Natural killer cell (primary cell): ENCODE measurements at regions not wholly inside any gene's neighbourhood (a gene's known extent, or its start where the extent isn't known, plus 50 kb on each side); places are given as distances from the start of the nearest gene placed in this dataset.

ENCODE experiments used
- ATAC-seq, 3 donors: fragments of 150-1000 bp in 2 of 3; fragments of 200-7000 bp in 1 of 3; cut with Tn5 transposase; 1 replicate in 1 of 3; 2 replicates in 2 of 3; pipeline ENCODE4 v1.10.0; 2021; ENCODE audit warnings: mild to moderate bottlenecking in 2 of 3, moderate library complexity in 2 of 3
- DNase-seq, 2 donors: peaks; one replicate each; pipeline versions ENCODE4 v3.0.0 to v3.0.0-alpha.2; 2013 to 2021; ENCODE audit warnings: mixed read lengths in 1 of 2
- H3K27ac ChIP-seq: one replicate; pipeline ENCODE4 v1.5.1; 2013; ENCODE audit warnings: mild to moderate bottlenecking, low read length
- H3K27me3 ChIP-seq: one replicate; pipeline ENCODE4 v1.6.1; 2013; ENCODE audit warnings: low read length; ENCODE audit not compliant: control insufficient read depth, insufficient read depth
- H3K36me3 ChIP-seq: one replicate; pipeline ENCODE4 v1.6.1; 2013; ENCODE audit warnings: low read length; ENCODE audit not compliant: control insufficient read depth, insufficient read depth
- H3K4me1 ChIP-seq: one replicate; pipeline ENCODE4 v1.6.1; 2013; ENCODE audit warnings: low read length; ENCODE audit not compliant: control insufficient read depth, insufficient read depth
- H3K4me3 ChIP-seq: one replicate; pipeline ENCODE4 v1.5.1; 2013; ENCODE audit warnings: low read length
- H3K9me3 ChIP-seq: one replicate; pipeline ENCODE4 v1.6.1; 2013; ENCODE audit warnings: low read length; ENCODE audit not compliant: control insufficient read depth, insufficient read depth
- H3K27ac Mint-ChIP-seq, 2 donors: one replicate each; pipeline ENCODE4 v1.8.0; 2022; ENCODE audit warnings: mild to moderate bottlenecking in 2 of 2, mixed read lengths in 2 of 2, moderate library complexity in 1 of 2
- H3K27me3 Mint-ChIP-seq, 2 donors: one replicate each; pipeline ENCODE4 v1.8.0; 2022; ENCODE audit warnings: low read depth in 2 of 2, mixed read lengths in 2 of 2
- H3K36me3 Mint-ChIP-seq: one replicate; pipeline ENCODE4 v1.8.0; 2022; ENCODE audit warnings: mixed read lengths
- H3K4me1 Mint-ChIP-seq, 2 donors: one replicate each; pipeline ENCODE4 v1.8.0; 2022; ENCODE audit warnings: mixed read lengths in 2 of 2
- H3K4me3 Mint-ChIP-seq: one replicate; pipeline ENCODE4 v1.8.0; 2022; ENCODE audit warnings: mild to moderate bottlenecking, moderate library complexity, mixed read lengths
- H3K9me3 Mint-ChIP-seq, 2 donors: one replicate each; pipeline ENCODE4 v1.8.0; 2022; ENCODE audit warnings: mixed read lengths in 2 of 2
- WGBS: methylation state at CpG from one replicate; pipeline ENCODE4 v1.1.7; 2013; ENCODE audit warnings: missing lambda C conversion rate; ENCODE audit not compliant: insufficient coverage; 5-methylcytosine and 5-hydroxymethylcytosine counted together
- intact Hi-C: fragments of 100-400 bp; cut with micrococcal nuclease; formaldehyde crosslinking; loops from one replicate; pipeline ENCODE4 v1.14.2; 2022
- TF ChIP-seq, protein P1 (sequence below): fragments of 200-600 bp; IDR thresholded peaks from one replicate; pipeline ENCODE4 v1.8.0; 2022; ENCODE audit warnings: antibody characterized with exemption

DNA sequence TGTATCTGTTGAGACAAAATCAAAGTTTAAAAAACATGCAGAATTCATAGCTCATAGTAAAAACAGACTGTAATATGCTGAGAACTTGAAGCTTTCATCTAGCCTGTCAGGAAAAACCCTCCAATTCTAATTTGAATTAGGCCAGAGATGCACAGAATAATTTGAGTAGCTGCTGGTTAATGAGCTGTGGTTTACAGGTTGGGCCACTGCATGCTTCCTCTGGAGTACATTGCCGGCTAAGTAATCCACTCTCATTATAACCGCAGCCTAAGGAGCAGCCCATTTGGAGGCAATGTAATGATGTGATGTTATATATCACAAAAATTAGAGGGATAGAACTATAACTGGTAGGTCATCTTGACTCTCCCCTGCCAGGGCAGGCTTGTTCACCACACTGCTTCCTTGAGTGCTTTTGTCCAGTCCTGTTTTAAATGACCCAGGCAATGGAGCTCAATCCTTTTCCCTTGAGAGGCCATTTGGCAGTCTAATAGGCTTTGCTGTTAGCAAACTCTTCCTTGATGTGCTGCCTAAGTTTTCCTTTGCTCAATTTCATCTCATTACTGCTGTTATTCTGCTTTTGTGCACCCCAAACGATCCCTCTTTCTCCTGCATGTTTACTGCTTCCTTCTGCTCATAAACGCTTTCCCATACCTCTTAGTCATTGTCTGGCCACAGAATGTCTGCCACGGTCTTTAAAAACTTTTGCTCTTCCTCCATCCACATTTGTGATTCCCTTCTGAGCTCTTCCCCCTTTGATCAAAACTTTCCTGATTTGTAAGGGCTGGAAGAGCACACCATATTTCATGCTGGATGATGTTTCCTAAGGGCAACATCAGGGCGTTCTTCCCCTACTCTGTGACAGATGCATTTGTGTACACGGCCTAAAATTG is 230.9 kb downstream of the C4orf33 start:
- Mint-ChIP-seq H3K9me3 (peaks cover 2 to 3% of the 10 kb centered on the region in 2 donors), H3K4me1 (no peaks in the 10 kb centered on the region), H3K27me3 (peaks cover 1 to 4% of the 10 kb centered on the region in 2 donors), H3K4me3 (no peak overlapping the region), H3K36me3 (no peaks in the 10 kb centered on the region), H3K27ac (no peak overlapping the region)
- H3K27me3 ChIP-seq, result no peaks in the 10 kb centered on the region
- intact Hi-C loops, result no loop called here
- DNase-seq (no peak), ATAC-seq (no peak)
- TF ChIP-seq, protein P1, sequence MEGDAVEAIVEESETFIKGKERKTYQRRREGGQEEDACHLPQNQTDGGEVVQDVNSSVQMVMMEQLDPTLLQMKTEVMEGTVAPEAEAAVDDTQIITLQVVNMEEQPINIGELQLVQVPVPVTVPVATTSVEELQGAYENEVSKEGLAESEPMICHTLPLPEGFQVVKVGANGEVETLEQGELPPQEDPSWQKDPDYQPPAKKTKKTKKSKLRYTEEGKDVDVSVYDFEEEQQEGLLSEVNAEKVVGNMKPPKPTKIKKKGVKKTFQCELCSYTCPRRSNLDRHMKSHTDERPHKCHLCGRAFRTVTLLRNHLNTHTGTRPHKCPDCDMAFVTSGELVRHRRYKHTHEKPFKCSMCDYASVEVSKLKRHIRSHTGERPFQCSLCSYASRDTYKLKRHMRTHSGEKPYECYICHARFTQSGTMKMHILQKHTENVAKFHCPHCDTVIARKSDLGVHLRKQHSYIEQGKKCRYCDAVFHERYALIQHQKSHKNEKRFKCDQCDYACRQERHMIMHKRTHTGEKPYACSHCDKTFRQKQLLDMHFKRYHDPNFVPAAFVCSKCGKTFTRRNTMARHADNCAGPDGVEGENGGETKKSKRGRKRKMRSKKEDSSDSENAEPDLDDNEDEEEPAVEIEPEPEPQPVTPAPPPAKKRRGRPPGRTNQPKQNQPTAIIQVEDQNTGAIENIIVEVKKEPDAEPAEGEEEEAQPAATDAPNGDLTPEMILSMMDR, result no peak
- H3K4me3 ChIP-seq, result no peak overlapping the region
- no peaks in the 10 kb centered on the region for H3K36me3 ChIP-seq
- 42% methylated on average over 5 of the region's 7 CpGs for WGBS
- no peaks in the 10 kb centered on the region for H3K4me1 ChIP-seq
- no peak overlapping the region for H3K27ac ChIP-seq
- H3K9me3 ChIP-seq, result no peaks in the 10 kb centered on the region

DNA sequence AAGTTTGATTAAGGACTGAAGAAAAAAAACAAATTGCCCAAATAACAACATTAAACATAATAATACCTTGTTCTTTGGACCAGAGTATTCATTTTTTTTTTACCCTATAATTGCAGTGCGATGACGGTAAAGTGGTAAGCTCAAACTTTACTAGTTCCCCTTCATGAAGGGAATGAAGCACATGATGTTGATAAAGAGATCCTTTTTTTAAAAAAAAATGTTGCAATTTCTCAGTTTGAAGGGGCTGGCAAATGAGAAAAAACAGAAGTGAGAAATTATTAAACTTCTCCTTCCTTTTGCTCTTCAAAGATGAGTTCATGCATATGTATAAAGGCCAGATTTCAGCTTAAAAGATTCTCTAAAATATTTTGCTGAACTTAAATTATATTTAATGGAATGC is 231.7 kb downstream of the C4orf33 start:
- Mint-ChIP-seq H3K9me3 (peaks cover 2 to 3% of the 10 kb centered on the region in 2 donors), H3K27me3 (peaks cover 0 to 4% of the 10 kb centered on the region in 2 donors), H3K27ac (no peak overlapping the region), H3K4me1 (no peaks in the 10 kb centered on the region), H3K4me3 (no peak overlapping the region), H3K36me3 (no peaks in the 10 kb centered on the region)
- TF ChIP-seq, protein P1, result no peak
- intact Hi-C loops, result no loop called here
- Histone ChIP-seq H3K27me3 (no peaks in the 10 kb centered on the region), H3K4me1 (no peaks in the 10 kb centered on the region), H3K36me3 (no peaks in the 10 kb centered on the region), H3K4me3 (no peak overlapping the region), H3K9me3 (no peaks in the 10 kb centered on the region), H3K27ac (no peak overlapping the region)
- ATAC-seq (no peak), DNase-seq (no peak)
- WGBS, result no CpG with 5 or more reads among the region's 2 CpGs

DNA sequence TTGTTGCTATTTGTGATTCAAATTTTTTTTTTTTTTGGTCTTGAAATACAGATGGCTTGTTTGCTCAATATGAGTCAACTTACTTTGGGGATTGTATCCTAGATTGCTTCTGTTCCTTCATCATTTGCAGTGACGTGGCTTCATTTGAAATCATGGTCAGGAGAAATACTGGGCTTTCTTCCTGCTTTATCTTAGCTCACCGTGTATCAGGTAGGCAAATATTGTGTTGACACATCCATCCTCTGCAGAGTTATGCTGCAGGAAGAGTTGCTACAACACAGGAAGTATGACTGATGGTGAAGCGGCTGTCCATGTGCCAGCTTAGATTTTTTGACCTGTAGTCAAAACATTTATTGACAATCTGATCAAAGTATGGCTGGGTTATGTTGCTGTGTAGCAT is 232.2 kb downstream of the C4orf33 start:
- H3K36me3 Mint-ChIP-seq, result no peaks in the 10 kb centered on the region
- Histone ChIP-seq H3K9me3 (no peaks in the 10 kb centered on the region), H3K4me1 (no peaks in the 10 kb centered on the region), H3K27ac (no peak overlapping the region), H3K27me3 (no peaks in the 10 kb centered on the region), H3K36me3 (no peaks in the 10 kb centered on the region), H3K4me3 (no peak overlapping the region)
- WGBS, result 55% methylated on average over 3 of the region's 3 CpGs
- H3K4me3 Mint-ChIP-seq, result no peak overlapping the region
- intact Hi-C loops, result no loop called here
- no peak for DNase-seq
- TF ChIP-seq, protein P1, result no peak
- peaks cover 2 to 3% of the 10 kb centered on the region in 2 donors for H3K9me3 Mint-ChIP-seq
- no peak overlapping the region for H3K27ac Mint-ChIP-seq
- H3K27me3 Mint-ChIP-seq, result peaks cover 0 to 4% of the 10 kb centered on the region in 2 donors
- ATAC-seq, result no peak
- H3K4me1 Mint-ChIP-seq, result no peaks in the 10 kb centered on the region

DNA sequence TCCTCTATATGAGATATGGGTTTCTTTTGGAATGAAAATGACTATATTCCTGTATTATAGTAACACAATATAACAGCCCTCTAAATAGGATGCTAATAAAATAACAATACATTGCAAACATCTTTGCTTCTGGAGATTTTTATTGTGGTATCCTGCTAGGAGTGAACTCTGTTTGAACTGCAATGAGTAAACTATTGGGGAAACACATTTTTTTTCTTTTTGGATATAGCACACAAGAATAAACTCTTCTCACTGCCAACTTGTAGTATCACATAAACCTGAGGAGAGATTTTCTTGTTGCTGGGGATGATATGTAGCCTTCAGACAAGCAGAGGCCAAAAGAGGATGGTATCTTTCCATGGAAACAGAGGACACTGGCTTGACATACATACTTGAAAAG is 238.2 kb downstream of the C4orf33 start:
- H3K4me3 Mint-ChIP-seq, result no peak overlapping the region
- H3K4me3 ChIP-seq, result no peak overlapping the region
- TF ChIP-seq, protein P1, result no peak
- H3K36me3 Mint-ChIP-seq, result no peaks in the 10 kb centered on the region
- intact Hi-C loops, result no loop called here
- peaks cover 2 to 5% of the 10 kb centered on the region in 2 donors for H3K9me3 Mint-ChIP-seq
- H3K9me3 ChIP-seq, result no peaks in the 10 kb centered on the region
- H3K27me3 Mint-ChIP-seq, result peaks cover 9 to 10% of the 10 kb centered on the region in 2 donors
- ATAC-seq (no peak), DNase-seq (no peak)
- H3K27me3 ChIP-seq, result no peaks in the 10 kb centered on the region
- no peaks in the 10 kb centered on the region for H3K4me1 ChIP-seq
- no peaks in the 10 kb centered on the region for H3K36me3 ChIP-seq
- H3K4me1 Mint-ChIP-seq, result no peaks in the 10 kb centered on the region
- H3K27ac ChIP-seq, result no peak overlapping the region
- H3K27ac Mint-ChIP-seq, result no peak overlapping the region
